Choroid plexus epithelial cell (primary cell): ENCODE measurements at regions not wholly inside any gene's neighbourhood (a gene's known extent, or its start where the extent isn't known, plus 50 kb on each side); places are given as distances from the start of the nearest gene placed in this dataset.
"Not testable (repeated sequence)": the region's sequence is repeated elsewhere in the genome, so short reads cannot be mapped to it uniquely, and the experiment has no call there.

Source experiments
- DNase-seq: peaks from one replicate; pipeline ENCODE4 v3.0.0-alpha.2; 2010; ENCODE audit warnings: low read depth
- H3K4me3 ChIP-seq: 2 replicates; pipeline ENCODE4 v1.5.1; 2011; ENCODE audit warnings: low read depth, mild to moderate bottlenecking, control low read depth, low read length, moderate library complexity
- CTCF ChIP-seq: conservative IDR thresholded peaks from 2 replicates; pipeline ENCODE4 v1.5.1; 2011; ENCODE audit warnings: low read depth, mild to moderate bottlenecking, control low read depth, inconsistent platforms, low read length, moderate library complexity

GRCh38 chrX:130529531-130529930 is 127.7 kb downstream of the RBMX2 start:
- H3K4me3 ChIP-seq: no peak overlapping the region
- TF ChIP-seq CTCF: no peak
- no peak for DNase-seq

GRCh38 chrX:130531066-130531465 is 129.3 kb downstream of the RBMX2 start:
- no peak for DNase-seq
- H3K4me3 ChIP-seq: no peak overlapping the region
- no peak for TF ChIP-seq CTCF

GRCh38 chrX:130539721-130540321 is 138.0 kb downstream of the RBMX2 start:
- DNase-seq: peak; percentile 67
- peak; percentile 81 for TF ChIP-seq CTCF

GRCh38 chrX:130543603-130544325 is 142.0 kb downstream of the RBMX2 start:
- no peak for TF ChIP-seq CTCF
- DNase-seq: no peak
- no peak overlapping the region for H3K4me3 ChIP-seq

More at GRCh38 chrX:130539721-130540321, 138.0 kb downstream of the RBMX2 start:
- H3K4me3 ChIP-seq: no peak overlapping the region

GRCh38 chrX:130545796-130546195 is 144.0 kb downstream of the RBMX2 start:
- H3K4me3 ChIP-seq: no peak overlapping the region
- no peak for TF ChIP-seq CTCF
- DNase-seq: no peak

- not testable (repeated sequence) for H3K4me3 ChIP-seq, DNase-seq
These were observed 147.6 kb downstream of the RBMX2 start for GRCh38 chrX:130549382-130549781.

GRCh38 chrX:130550351-130550750 is 148.6 kb downstream of the RBMX2 start:
- TF ChIP-seq CTCF: no peak
- DNase-seq: no peak
- no peak overlapping the region for H3K4me3 ChIP-seq
